ENCODE measurements at regions not wholly inside any gene's neighbourhood (a gene's known extent, or its start where the extent isn't known, plus 50 kb on each side); places are given as distances from the start of the nearest gene placed in this dataset.

DNA sequence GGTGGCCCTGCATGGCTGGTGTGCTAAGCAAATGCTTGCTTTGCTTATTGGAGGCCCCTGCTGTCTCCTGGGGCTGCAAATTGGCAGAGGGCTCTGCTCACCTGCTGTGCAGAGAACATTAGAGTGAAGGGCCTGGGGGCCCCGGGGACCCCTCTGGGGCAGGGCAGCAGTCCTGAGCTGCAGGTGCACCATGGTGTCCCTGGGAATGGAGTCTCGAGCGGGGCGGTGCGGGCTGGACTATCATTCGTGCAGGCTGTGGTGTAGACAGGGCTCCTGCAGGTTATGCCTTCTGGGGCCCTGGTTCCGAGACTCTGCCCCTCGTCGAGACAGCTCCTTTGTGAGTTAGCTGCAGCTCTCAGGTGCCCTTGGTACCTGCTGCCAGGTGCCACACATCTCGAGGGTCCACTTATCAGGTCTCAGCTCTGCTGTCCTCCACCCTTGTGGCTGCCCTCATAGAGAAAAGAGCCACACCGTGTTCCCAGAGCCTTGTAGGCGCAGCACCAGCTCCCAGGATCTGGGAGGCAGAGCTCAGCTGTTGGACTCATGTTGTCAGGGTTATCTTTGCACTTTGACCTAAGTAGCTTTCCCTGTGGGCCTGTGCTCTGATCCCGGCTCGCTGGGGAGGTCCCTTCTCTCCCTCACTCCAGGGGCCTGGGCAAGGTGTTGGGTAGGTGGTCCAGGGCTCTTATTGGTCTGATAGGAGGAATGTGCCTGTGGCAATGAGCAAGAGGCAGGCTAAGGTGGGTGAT is 58.0 kb upstream of the ZNF536 start:
- Histone ChIP-seq H3K4me3 (no peak overlapping the region), H3K27ac (no peak overlapping the region), H3K9me3 (no peaks in the 10 kb centered on the region), H3K4me1 (no peaks in the 10 kb centered on the region), H3K27me3 (peaks cover 3% of the 10 kb centered on the region), H3K36me3 (no peaks in the 10 kb centered on the region)
- TF ChIP-seq EP300 (IDR thresholded peaks at IDR 0.05) (no peak), POLR2A (IDR thresholded peaks at IDR 0.05) (no peak), CTCF (IDR thresholded peaks at IDR 0.05) (no peak), POLR2AphosphoS5 (IDR thresholded peaks at IDR 0.05) (no peak)
- DNase-seq (ENCODE audit: low spot score in 2 of 2) = peak in 1 of 2 donors; percentile 56
- 60% methylated on average over 4 of the region's 14 CpGs for WGBS

DNA sequence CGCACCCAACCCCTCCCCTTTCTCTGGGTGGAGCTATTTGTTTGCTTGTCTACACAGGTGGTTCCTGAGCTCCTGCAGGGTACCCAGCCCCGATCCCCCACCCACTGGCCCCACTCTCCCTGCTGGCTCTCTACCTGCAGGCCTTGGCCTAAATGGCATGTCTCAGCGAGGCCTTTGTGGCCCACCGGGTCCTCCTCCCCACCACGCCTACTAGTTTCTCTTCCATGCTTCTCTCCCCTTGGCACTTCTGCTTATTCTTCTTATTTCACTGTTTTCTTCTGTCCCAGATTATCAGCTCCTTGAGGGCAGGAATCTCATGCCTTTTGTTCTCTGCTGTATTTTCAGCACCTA is 57.4 kb upstream of the ZNF536 start:
- TF ChIP-seq EP300 (IDR thresholded peaks at IDR 0.05) (no peak), POLR2A (IDR thresholded peaks at IDR 0.05) (no peak), CTCF (IDR thresholded peaks at IDR 0.05) (no peak), POLR2AphosphoS5 (IDR thresholded peaks at IDR 0.05) (no peak)
- Histone ChIP-seq H3K36me3 (no peaks in the 10 kb centered on the region), H3K9me3 (no peaks in the 10 kb centered on the region), H3K4me3 (no peak overlapping the region), H3K4me1 (no peaks in the 10 kb centered on the region), H3K27me3 (peaks cover 3% of the 10 kb centered on the region), H3K27ac (no peak overlapping the region)
- peak in 1 of 2 donors; percentile 35 for DNase-seq (ENCODE audit: low spot score in 2 of 2)
- WGBS = 72% methylated on average over 5 of the region's 5 CpGs

DNA sequence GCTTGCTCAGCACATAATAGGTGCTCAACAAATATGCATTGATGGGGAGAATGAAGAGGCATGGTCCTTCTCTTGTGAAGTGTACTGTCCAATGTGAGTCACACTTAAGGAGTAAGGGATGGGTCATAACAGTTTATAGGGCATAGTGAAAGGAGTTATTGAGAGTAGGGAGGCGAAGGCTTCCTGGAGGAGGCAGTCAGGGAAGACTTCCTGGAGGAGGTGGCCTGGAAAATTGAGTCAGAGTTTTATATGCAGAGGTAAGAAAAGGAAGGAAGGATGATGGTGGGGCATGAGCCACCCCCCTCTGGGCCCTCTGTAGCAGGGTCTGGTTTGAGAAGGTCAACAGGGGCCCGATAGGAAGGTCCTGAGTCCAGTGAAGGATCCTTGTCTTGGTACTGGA is 57.0 kb upstream of the ZNF536 start:
- Histone ChIP-seq H3K36me3 (no peaks in the 10 kb centered on the region), H3K27ac (no peak overlapping the region), H3K4me1 (no peaks in the 10 kb centered on the region), H3K27me3 (peaks cover 3% of the 10 kb centered on the region), H3K4me3 (no peak overlapping the region), H3K9me3 (no peaks in the 10 kb centered on the region)
- no peak for DNase-seq (ENCODE audit: low spot score in 2 of 2)
- 88% methylated on average over 2 of the region's 2 CpGs for WGBS
- TF ChIP-seq POLR2A (IDR thresholded peaks at IDR 0.05) (no peak), POLR2AphosphoS5 (IDR thresholded peaks at IDR 0.05) (no peak), EP300 (IDR thresholded peaks at IDR 0.05) (no peak), CTCF (IDR thresholded peaks at IDR 0.05) (no peak)

DNA sequence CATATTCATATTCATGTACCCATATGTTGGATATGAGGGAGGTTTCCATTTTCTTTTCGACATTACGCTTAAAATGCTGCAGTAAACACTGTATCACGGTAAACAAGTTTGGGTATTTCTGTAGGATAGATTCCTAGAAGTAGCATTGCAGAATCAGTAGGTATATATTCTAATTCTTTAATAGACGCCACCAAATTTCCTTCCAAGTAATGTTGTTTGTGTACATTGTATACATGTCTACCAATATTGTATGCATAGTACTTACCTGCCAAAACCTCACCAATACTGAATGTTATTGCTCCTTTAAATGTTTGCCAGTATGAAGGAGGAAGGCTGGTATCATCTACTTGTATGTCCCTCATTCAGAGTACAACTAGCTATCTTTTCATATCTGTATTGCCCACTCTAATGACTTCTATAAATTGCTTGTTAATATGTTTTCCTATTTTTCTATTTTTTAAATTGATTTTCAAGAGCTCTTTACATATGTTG is 56.1 kb upstream of the ZNF536 start:
- Histone ChIP-seq H3K9me3 (no peaks in the 10 kb centered on the region), H3K4me1 (no peaks in the 10 kb centered on the region), H3K27ac (no peak overlapping the region), H3K4me3 (no peak overlapping the region), H3K27me3 (peaks cover under 1% of the 10 kb centered on the region), H3K36me3 (no peaks in the 10 kb centered on the region)
- no peak for DNase-seq (ENCODE audit: low spot score in 2 of 2)
- TF ChIP-seq POLR2A (IDR thresholded peaks at IDR 0.05) (no peak), CTCF (IDR thresholded peaks at IDR 0.05) (no peak), EP300 (IDR thresholded peaks at IDR 0.05) (no peak), POLR2AphosphoS5 (IDR thresholded peaks at IDR 0.05) (no peak)
- WGBS = 99% methylated on average over 4 of the region's 4 CpGs

GRCh38 chr19:30316560-30317106 is 55.6 kb upstream of the ZNF536 start:
- TF ChIP-seq POLR2A (IDR thresholded peaks at IDR 0.05) = no peak
- no peak for TF ChIP-seq POLR2AphosphoS5 (IDR thresholded peaks at IDR 0.05)
- no peak for TF ChIP-seq CTCF (IDR thresholded peaks at IDR 0.05)
- no peak for TF ChIP-seq EP300 (IDR thresholded peaks at IDR 0.05)
- peak; percentile 32 to 50 for DNase-seq (ENCODE audit: low spot score in 2 of 2)
- no peaks in the 10 kb centered on the region for H3K36me3 ChIP-seq
- no peaks in the 10 kb centered on the region for H3K4me1 ChIP-seq
- 94% methylated on average over 2 of the region's 6 CpGs for WGBS
- no peak overlapping the region for H3K27ac ChIP-seq
- no peak overlapping the region for H3K4me3 ChIP-seq
- H3K9me3 ChIP-seq = no peaks in the 10 kb centered on the region
- no peaks in the 10 kb centered on the region for H3K27me3 ChIP-seq
